ENCODE measurements at regions not wholly inside any gene's neighbourhood (a gene's known extent, or its start where the extent isn't known, plus 50 kb on each side); places are given as distances from the start of the nearest gene placed in this dataset.
A peak's percentile ranks its signal among the peaks of the same experiment; 100 is the strongest.

- Histone ChIP-seq H3K27ac (ENCODE audit: low read length) (no peak overlapping the region), H3K4me2 (ENCODE audit: insufficient read depth, low read length) (no peak overlapping the region), H3K79me2 (ENCODE audit: insufficient read depth, low read length) (no peaks in the 10 kb centered on the region), H3K4me3 (ENCODE audit: low read depth in 1 of 2, low read length in 2 of 2) (no peak overlapping the region), H4K20me1 (ENCODE audit: insufficient read depth, low read length) (no peaks in the 10 kb centered on the region), H3K27me3 (ENCODE audit: insufficient read depth, low read length, poor library complexity) (no peaks in the 10 kb centered on the region), H2AFZ (ENCODE audit: low read depth, low read length) (peak overlapping the region; percentile 18; the same call in 1 of the 2 replicates), H3K4me1 (ENCODE audit: insufficient read depth, low read length) (no peaks in the 10 kb centered on the region), H3K36me3 (ENCODE audit: insufficient read depth, low read length) (no peaks in the 10 kb centered on the region), H3K9ac (ENCODE audit: low read depth, low read length) (no peak overlapping the region), H3K9me3 (ENCODE audit: insufficient read depth, low read length, severe bottlenecking) (no peaks in the 10 kb centered on the region)
- TF ChIP-seq CTCF (IDR thresholded peaks at IDR 0.05; ENCODE audit: borderline replicate concordance, extremely low read depth, low read length, poor library complexity, severe bottlenecking) (no peak), EZH2 (IDR thresholded peaks at IDR 0.05; ENCODE audit: borderline replicate concordance, low read depth, low read length, severe bottlenecking) (no peak)
- ATAC-seq (ENCODE audit: insufficient read depth, low read depth) (no peak), DNase-seq (no peak)
These were observed 85.7 kb upstream of the SOX4 start for GRCh38 chr6:21507811-21508210.

GRCh38 chr6:21508753-21509152, 84.8 kb upstream of the SOX4 start:
- H3K4me2 ChIP-seq (ENCODE audit: insufficient read depth, low read length): no peak overlapping the region

GRCh38 chr6:21511891-21512550, 81.5 kb upstream of the SOX4 start:
- Histone ChIP-seq H3K79me2 (ENCODE audit: insufficient read depth, low read length) (no peaks in the 10 kb centered on the region), H3K4me2 (ENCODE audit: insufficient read depth, low read length) (no peak overlapping the region), H3K4me1 (ENCODE audit: insufficient read depth, low read length) (no peaks in the 10 kb centered on the region), H3K27me3 (ENCODE audit: insufficient read depth, low read length, poor library complexity) (no peaks in the 10 kb centered on the region), H4K20me1 (ENCODE audit: insufficient read depth, low read length) (no peaks in the 10 kb centered on the region), H3K4me3 (ENCODE audit: low read depth in 1 of 2, low read length in 2 of 2) (no peak overlapping the region), H3K27ac (ENCODE audit: low read length) (no peak overlapping the region), H3K36me3 (ENCODE audit: insufficient read depth, low read length) (no peaks in the 10 kb centered on the region), H2AFZ (ENCODE audit: low read depth, low read length) (no peak overlapping the region), H3K9me3 (ENCODE audit: insufficient read depth, low read length, severe bottlenecking) (no peaks in the 10 kb centered on the region), H3K9ac (ENCODE audit: low read depth, low read length) (no peak overlapping the region)
- no peak for DNase-seq
- no peak for TF ChIP-seq CTCF (IDR thresholded peaks at IDR 0.05; ENCODE audit: borderline replicate concordance, extremely low read depth, low read length, poor library complexity, severe bottlenecking)
- no peak for TF ChIP-seq EZH2 (IDR thresholded peaks at IDR 0.05; ENCODE audit: borderline replicate concordance, low read depth, low read length, severe bottlenecking)
- ATAC-seq (ENCODE audit: insufficient read depth, low read depth): no peak

More at GRCh38 chr6:21508753-21509152, 84.8 kb upstream of the SOX4 start:
- Histone ChIP-seq H2AFZ (ENCODE audit: low read depth, low read length) (no peak overlapping the region), H3K4me3 (ENCODE audit: low read depth in 1 of 2, low read length in 2 of 2) (no peak overlapping the region), H3K79me2 (ENCODE audit: insufficient read depth, low read length) (no peaks in the 10 kb centered on the region), H3K9me3 (ENCODE audit: insufficient read depth, low read length, severe bottlenecking) (no peaks in the 10 kb centered on the region), H4K20me1 (ENCODE audit: insufficient read depth, low read length) (no peaks in the 10 kb centered on the region), H3K27ac (ENCODE audit: low read length) (no peak overlapping the region), H3K4me1 (ENCODE audit: insufficient read depth, low read length) (no peaks in the 10 kb centered on the region), H3K27me3 (ENCODE audit: insufficient read depth, low read length, poor library complexity) (no peaks in the 10 kb centered on the region), H3K9ac (ENCODE audit: low read depth, low read length) (no peak overlapping the region), H3K36me3 (ENCODE audit: insufficient read depth, low read length) (no peaks in the 10 kb centered on the region)
- ATAC-seq (ENCODE audit: insufficient read depth, low read depth) (no peak), DNase-seq (no peak)
- no peak for TF ChIP-seq CTCF (IDR thresholded peaks at IDR 0.05; ENCODE audit: borderline replicate concordance, extremely low read depth, low read length, poor library complexity, severe bottlenecking)
- no peak for TF ChIP-seq EZH2 (IDR thresholded peaks at IDR 0.05; ENCODE audit: borderline replicate concordance, low read depth, low read length, severe bottlenecking)

Data from DND-41 (cell line).